LoVo (cell line): ENCODE measurements at regions not wholly inside any gene's neighbourhood (a gene's known extent, or its start where the extent isn't known, plus 50 kb on each side); places are given as distances from the start of the nearest gene placed in this dataset.

Experiments used
- DNase-seq: peaks from one replicate; pipeline ENCODE4 v3.0.0-alpha.2; 2016; ENCODE audit warnings: low spot score

DNA sequence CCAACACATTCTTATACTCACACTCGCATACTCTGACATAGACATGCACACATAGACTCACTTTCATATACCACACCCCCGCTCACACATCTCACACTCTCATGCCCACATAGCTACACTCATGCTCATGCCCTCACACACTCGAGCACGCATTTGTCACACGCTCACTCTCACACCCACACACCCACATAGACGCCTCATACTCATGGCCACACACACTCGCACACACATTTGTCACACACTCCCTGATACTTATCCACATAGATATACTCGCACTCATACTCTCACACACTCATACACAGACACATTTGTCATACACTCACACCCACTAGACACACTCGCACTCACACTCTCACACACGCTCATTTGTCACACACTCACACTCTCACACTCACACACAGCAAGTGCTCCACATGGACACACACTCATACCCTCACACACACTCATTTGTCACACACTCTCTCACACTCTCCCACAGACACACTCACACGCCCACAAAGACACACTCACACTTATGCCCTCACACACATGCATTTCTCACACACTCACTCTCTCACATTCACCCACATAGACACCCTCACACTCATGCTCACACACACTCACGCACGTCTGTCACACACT, 50.9 kb downstream of the TNP1 start:
- no peak for DNase-seq

DNA sequence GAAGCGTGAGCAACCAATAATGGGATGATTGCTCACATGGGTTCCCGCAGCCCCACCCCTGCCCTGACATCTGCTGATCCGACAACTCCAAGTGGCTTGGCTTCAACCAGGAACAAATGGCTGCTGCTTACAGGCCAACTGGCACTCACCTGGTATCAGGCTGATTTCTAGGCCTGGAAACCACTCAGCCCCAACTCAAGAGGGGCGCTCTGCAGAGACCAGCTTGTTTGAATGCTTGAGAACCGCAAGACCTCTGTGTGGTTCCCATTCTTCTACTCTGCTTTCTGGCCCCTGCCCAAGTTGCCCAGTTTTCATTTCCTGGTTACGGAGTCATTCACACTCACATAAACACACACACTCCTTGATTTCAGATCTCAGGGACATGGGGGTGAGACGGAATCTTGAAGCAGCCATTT, 52.0 kb downstream of the TNP1 start:
- no peak for DNase-seq

GRCh38 chr2:216804357-216805350, 55.2 kb downstream of the TNP1 start:
- DNase-seq: no peak

DNA sequence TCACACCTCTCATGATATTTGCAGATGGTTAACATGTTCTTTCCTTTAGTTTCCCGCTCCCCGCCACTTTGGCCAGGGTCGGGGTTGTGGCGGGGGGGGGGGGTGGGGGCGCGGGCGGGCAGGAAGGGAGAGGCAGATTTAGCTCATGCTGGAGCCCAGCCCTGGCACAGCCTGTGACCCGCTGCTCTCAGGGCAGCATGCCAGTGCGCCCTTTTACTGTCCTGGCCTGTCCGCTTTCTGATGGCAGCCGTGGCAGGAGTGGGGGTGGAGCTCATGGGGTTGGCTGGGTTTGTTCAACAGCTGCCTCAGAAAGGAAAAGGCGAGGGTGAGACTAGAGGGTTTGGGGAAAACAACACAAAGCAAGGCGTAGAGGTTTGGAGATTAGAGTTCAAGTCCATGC, 56.1 kb downstream of the TNP1 start:
- no peak for DNase-seq

DNA sequence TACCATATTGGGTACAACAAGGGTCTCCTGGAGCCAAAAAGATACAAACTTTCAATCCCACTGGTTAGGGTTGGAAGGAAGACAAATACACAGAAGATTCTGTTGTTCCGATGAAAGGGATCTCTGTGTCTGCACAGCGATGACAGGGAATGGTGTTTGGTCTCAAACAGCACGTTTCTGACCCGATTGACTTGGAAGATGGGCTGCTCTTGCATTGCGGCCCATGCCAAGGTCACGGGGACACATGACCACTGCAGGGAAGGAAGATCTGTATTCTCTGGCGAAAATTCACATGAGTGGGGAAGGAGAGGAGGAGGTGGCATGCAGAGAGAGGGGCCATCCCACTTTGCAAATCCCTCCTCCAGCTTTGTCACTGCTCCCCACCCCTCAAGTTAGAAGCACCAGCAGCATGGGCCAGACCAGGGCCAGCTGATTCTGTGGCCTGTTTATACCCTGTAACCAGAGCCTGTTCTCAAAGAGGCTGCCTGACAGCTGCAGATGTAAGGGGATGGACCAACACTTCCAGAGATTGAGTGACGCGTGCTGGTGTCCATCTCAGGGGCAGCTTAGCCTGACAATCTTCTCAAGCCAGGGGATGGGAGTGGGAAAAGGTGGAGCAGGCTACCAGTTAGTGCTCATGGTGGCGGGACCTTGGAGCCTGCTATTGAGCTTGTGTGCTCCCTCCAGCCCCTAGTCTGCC, 57.2 kb downstream of the TNP1 start:
- no peak for DNase-seq

DNA sequence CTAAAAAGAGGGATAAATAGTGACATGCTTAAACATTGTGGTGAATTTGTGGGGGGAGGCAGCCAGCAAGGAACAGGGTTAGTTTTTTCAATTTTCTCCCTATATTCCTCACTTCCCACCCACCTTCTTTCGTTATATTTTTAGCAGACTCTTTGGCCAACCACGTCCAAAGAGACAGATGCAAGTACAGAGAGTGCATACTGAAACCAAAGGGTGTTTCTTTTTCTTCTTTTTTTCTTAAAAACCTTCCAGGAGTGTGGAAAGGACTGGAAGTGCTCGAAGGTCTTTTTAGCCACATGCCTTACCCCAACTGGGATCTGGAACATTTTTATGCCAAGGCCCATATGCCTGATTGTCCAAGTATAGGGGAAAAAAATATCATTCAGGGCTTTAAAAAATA, 59.0 kb downstream of the TNP1 start:
- no peak for DNase-seq

DNA sequence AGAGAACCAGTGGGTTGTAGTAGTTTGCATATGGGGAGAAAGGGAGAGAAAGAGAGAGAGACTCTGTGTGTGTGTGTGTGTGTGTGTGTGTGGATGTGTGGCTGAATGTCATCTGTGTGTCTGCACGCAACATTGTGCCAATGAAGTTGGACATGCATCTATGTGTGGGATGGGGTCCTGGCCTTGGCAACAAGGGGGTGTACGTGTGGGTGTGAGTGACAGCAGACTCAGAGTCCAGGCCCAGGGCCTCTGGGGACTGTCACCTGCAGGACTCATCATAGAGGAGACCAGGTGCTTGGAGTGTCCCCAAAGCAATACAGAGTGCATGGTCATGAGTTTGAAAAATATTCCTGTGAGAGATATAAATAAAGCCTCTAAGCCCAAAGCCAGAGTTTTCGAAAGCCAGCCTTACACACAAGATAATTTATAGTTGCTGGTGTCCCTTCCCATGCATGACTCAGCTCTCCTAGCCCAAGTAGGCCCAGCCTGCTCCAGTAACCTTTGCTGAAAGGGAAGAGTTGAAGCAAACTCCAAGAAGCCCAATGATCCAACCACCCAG, 59.9 kb downstream of the TNP1 start:
- no peak for DNase-seq

DNA sequence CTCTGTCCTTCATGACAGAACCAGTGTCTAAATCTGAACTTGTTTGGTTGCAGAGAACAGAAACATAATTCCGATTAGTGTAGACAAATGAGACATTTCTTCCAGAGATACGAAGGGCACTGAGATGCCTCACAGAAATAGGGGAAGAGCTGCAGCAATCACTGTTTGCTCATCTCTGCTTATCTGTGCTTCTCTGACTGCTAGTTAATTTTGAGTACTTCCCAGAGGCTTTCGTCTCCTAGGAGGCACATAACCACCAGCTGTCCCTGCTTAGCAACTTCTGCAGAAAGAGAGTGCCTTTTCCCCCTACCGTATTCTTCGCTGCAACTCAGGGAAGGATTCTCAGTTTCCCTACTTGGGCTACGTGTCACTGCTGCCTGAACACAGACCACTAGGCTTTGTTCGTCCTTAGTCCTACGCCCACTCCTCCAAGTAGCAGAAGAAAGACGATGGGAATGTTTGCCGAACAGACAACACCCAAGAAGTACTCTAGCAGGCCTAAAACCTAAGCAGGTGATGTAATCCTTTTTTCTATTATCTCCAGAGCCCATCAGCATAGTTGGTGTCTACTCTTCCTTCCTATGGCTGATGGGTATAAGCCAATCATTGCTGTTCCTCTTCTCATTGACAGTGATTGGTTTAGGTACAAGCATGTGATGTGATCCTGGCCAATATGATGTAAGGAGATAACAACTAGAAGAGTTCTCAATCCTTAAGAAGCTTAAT, 63.6 kb downstream of the TNP1 start:
- DNase-seq: no peak

GRCh38 chr2:216793386-216793785, 66.5 kb downstream of the TNP1 start:
- DNase-seq: no peak

- no peak for DNase-seq
Measured at GRCh38 chr2:216792222-216793021, 67.4 kb downstream of the TNP1 start.

DNA sequence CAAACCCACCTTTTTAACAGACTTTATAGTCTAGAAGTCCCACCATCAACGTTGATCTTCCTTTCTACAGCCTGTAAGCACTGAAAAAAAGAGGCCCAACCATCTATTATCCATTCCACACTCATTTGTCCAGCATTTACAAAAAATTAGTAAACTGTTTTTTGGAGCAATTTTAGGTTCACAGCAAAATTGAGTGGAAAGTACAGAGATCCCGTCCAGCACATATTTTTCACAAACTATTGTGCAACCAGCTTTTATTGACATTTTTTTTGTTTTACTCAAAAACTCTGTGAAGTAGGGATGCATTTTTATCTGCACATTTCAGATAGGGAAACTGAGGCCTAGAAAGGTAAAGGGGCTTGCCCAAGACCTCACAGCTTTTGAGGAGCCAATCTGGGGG, 68.6 kb downstream of the TNP1 start:
- no peak for DNase-seq

GRCh38 chr2:216789081-216789480, 70.8 kb downstream of the TNP1 start:
- DNase-seq: no peak

DNA sequence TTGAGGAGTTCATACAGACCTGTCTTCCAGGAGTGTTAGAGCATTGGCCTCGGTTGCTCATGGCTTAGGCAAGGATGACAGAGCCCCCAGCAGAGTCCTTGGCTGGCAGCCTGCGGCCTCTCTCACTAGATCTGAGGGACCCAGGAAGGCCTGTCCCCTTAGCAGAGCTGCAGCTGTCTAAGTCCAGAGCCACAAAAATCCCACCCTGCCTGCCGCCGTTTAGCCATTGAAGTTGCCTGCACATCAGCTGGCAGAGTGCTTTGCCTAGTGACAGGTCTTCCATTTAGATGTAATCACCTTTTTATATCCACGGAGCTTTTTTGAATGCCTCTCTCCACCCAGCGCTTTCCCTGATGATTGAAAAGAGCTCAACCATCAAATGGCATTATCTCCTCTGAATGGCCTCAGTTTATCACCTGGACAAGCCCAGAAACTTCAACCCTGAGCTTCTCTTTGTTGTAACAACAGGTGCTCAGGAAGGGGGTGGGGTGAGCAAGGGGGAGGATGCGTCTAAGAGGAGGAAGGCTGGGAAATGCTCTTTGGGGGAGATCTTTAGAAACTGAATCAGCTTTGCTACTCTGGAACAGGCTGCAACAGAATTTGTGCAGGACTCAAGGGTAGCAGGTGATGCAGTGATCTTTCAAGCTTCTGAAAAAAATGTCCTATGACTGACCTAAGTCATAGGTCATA, 71.9 kb downstream of the TNP1 start:
- no peak for DNase-seq

DNA sequence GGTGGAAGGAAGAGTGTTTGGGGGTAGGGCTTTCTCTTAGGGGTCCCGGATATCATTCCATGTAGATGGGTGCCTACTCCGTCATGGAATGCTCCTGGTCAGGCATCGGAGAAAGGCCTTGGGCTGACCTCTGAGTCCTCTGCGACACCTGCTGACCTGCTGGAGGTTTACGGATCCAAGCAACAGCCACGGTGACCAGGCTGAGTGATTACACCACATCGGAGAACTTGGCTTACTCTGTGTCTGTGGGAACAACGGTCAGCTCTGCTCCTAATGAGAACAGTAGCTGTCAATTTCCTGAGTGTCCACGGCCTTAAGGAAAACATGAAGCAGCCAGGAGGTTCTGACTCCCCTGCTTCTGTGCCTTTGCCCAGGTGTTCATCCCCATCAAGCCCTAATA, 73.2 kb downstream of the TNP1 start:
- no peak for DNase-seq

DNA sequence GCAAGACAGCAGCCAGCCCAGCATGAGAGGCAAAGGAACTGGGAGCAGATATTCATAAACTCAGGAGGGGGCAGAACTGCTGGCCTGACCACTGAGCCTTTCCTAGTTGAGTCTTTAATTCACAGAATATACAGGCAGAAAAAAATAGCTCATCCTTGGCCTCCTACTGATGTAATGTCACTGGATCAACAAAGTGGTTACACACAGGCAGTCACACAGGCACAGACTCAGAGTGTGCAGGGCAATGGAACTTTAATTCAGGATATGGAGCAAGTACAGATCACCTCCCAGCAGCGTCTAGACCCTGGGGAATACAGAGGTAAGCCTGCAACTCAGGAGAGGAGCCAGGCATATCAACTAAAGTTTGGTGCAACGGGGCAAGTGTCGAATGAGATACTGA, 75.4 kb downstream of the TNP1 start:
- DNase-seq: no peak

- DNase-seq: no peak
Measured at GRCh38 chr2:216781709-216782108, 78.2 kb downstream of the TNP1 start.

GRCh38 chr2:216780843-216781242, 79.0 kb downstream of the TNP1 start:
- DNase-seq: no peak

DNA sequence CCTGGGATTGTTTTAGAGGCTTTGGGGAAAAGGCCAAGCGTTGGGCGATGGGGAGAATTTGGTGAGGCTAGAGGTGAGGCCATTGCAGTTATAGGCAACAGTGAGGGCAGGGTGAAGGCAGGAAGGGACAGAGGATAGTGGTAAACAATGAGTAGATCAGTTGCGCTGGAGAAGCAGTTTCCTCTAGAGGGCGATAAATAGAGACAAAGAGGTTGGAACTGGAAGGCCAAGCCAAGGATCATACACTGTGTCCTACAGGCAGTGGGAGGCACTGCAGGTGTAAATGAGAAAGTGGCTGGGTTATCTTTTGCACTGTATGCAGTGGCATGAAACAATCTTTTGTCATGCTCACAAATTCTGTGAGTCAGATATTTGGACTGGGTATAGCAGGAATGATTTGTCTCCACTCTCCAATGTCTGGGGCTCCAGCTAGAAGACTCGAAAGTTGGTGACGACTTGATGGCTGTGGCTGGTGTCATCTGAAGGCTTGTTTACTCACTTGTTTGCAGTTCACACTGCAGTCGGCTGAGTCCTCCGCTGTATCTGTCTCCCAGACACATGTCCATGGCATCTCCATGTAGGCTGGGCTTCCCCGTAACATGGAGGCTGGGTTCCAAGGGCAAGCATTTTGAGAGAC, 82.1 kb downstream of the TNP1 start:
- peak; percentile 38 for DNase-seq

- no peak for DNase-seq
Measured at GRCh38 chr2:216776066-216776850, 80.9 kb upstream of the IGFBP5 start.
